MCF 10A (cell line): ENCODE measurements at regions not wholly inside any gene's neighbourhood (a gene's known extent, or its start where the extent isn't known, plus 50 kb on each side); places are given as distances from the start of the nearest gene placed in this dataset.

Source experiments
- BruUV-seq: library from RNA; stranded (reverse); fragments of 400-500 nt; replicated peaks from 2 replicates; lab custom pipeline; 2021; lab: Mats Ljungman, UMichigan
- CTCF ChIA-PET: fragments of 300-600 bp; sonication (Branson Sonifier 250); formaldehyde crosslinking; extraction: SDS; loops from one replicate; lab custom pipeline; 2021; ENCODE audit warnings: antibody characterized with exemption, inconsistent platforms; lab: Yijun Ruan, JAX
- POLR2A ChIA-PET: fragments of 300-600, 350-650 bp; sonication (Branson Sonifier 250); formaldehyde crosslinking; extraction: SDS; loops from one replicate; lab custom pipeline; 2020; ENCODE audit warnings: antibody characterized with exemption, inconsistent platforms; lab: Yijun Ruan, JAX
- DNase-seq: peaks from one replicate; pipeline ENCODE4 v3.0.0-alpha.2; 2018; ENCODE audit not compliant: unreplicated experiment
- H3K27ac Mint-ChIP-seq: one replicate; pipeline ENCODE4 v1.8.0; 2022; ENCODE audit warnings: mild to moderate bottlenecking, low read depth, mixed read lengths; ENCODE audit not compliant: unreplicated experiment
- H3K27me3 Mint-ChIP-seq: one replicate; pipeline ENCODE4 v1.8.0; 2022; ENCODE audit warnings: mixed read lengths; ENCODE audit not compliant: insufficient read depth, unreplicated experiment
- H3K36me3 Mint-ChIP-seq: one replicate; pipeline ENCODE4 v1.8.0; 2022; ENCODE audit warnings: mild to moderate bottlenecking, moderate library complexity, mixed read lengths; ENCODE audit not compliant: insufficient read depth, unreplicated experiment
- H3K4me1 Mint-ChIP-seq: one replicate; pipeline ENCODE4 v1.8.0; 2022; ENCODE audit warnings: mixed read lengths; ENCODE audit not compliant: insufficient read depth, unreplicated experiment
- H3K4me3 Mint-ChIP-seq: one replicate; pipeline ENCODE4 v1.8.0; 2022; ENCODE audit warnings: mild to moderate bottlenecking, moderate library complexity, mixed read lengths; ENCODE audit not compliant: unreplicated experiment
- H3K9me3 Mint-ChIP-seq: one replicate; pipeline ENCODE4 v1.8.0; 2022; ENCODE audit warnings: mixed read lengths; ENCODE audit not compliant: unreplicated experiment
- CTCF ChIP-seq: fragments of 200-600 bp; IDR thresholded peaks from one replicate; pipeline ENCODE4 v1.8.0; 2022; ENCODE audit warnings: antibody characterized with exemption, mild to moderate bottlenecking; ENCODE audit not compliant: unreplicated experiment
- intact Hi-C: fragments of 100-400 bp; cut with micrococcal nuclease; formaldehyde crosslinking; loops from 2 replicates; pipeline ENCODE4 v1.14.1; 2022

DNA sequence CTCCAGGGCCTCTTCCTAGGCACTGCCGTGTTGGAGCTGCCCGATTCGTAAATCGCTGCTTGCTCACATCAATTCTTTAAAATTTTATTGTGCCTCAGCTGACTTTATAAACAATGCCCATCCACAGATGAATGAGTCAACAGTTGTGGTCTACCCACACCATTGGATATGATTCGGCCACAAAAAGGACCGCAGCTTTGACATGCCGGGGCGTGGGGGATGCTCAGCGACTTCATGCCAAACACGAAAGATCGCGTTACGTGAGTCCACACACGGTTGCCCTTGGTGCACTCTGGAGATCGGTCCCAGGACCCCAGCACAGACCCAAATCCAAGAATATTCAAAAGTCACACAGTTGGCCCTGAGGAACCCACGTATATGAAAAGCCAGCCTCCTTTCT lies 195.7 kb downstream of the CTTN start:
- intact Hi-C loops = no loop called here
- Mint-ChIP-seq H3K4me1 (no peaks in the 10 kb centered on the region), H3K36me3 (no peaks in the 10 kb centered on the region), H3K27ac (no peak overlapping the region), H3K4me3 (no peak overlapping the region), H3K27me3 (no peaks in the 10 kb centered on the region), H3K9me3 (peaks cover 35% of the 10 kb centered on the region)
- ChIA-PET POLR2A (no interaction called here), CTCF (interaction anchor here (0.6 kb wide), 1 partner anchor 743 kb away, joined by 3 read pairs; no protein-coding TSS in a partner anchor)
- BruUV-seq = no TSS peak
- no peak for DNase-seq
- no peak for TF ChIP-seq CTCF

- Mint-ChIP-seq H3K27me3 (no peaks in the 10 kb centered on the region), H3K36me3 (no peaks in the 10 kb centered on the region), H3K4me3 (no peak overlapping the region), H3K9me3 (peaks cover 34% of the 10 kb centered on the region), H3K27ac (no peak overlapping the region), H3K4me1 (no peaks in the 10 kb centered on the region)
- BruUV-seq = no TSS peak
- POLR2A ChIA-PET = no interaction called here
- no peak for DNase-seq
- TF ChIP-seq CTCF = no peak
- intact Hi-C loops = no loop called here
- CTCF ChIA-PET = interaction anchor here (0.6 kb wide), 1 partner anchor 742 kb away, joined by 3 read pairs; no protein-coding TSS in a partner anchor
These were observed 196.3 kb downstream of the CTTN start for GRCh38 chr11:70594606-70595005.

DNA sequence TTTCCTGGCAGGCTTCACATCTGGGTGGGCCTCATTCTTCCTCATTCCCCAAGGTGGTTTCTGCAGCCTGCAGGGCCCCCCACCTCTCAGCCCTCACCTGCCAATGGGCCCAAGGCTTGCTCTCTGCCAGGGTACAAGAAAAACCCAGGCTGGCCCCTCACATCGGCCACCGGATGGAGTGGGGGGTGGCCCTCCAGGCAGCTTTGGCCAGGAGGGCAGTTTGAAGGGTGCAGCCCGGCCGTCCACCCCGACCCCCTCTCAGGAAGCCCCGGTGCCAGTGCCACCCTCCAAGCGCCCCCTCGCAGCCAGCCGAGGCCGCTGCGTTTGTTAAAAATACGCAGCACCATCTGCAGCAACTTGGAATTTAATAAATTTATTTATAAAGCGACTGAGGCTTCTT lies 196.7 kb downstream of the CTTN start:
- peaks cover 33% of the 10 kb centered on the region for H3K9me3 Mint-ChIP-seq
- H3K36me3 Mint-ChIP-seq = no peaks in the 10 kb centered on the region
- POLR2A ChIA-PET = no interaction called here
- H3K27me3 Mint-ChIP-seq = no peaks in the 10 kb centered on the region
- CTCF ChIA-PET = no interaction called here
- H3K27ac Mint-ChIP-seq = no peak overlapping the region
- no peaks in the 10 kb centered on the region for H3K4me1 Mint-ChIP-seq
- BruUV-seq = no TSS peak
- H3K4me3 Mint-ChIP-seq = no peak overlapping the region
- intact Hi-C loops = no loop called here
- no peak for DNase-seq
- no peak for TF ChIP-seq CTCF

- Mint-ChIP-seq H3K36me3 (no peaks in the 10 kb centered on the region), H3K27me3 (no peaks in the 10 kb centered on the region), H3K27ac (no peak overlapping the region), H3K9me3 (peaks cover 30% of the 10 kb centered on the region), H3K4me3 (no peak overlapping the region), H3K4me1 (no peaks in the 10 kb centered on the region)
- intact Hi-C loops = no loop called here
- no peak for DNase-seq
- BruUV-seq = no TSS peak
- no peak for TF ChIP-seq CTCF
- ChIA-PET POLR2A (no interaction called here), CTCF (no interaction called here)
These were observed 197.1 kb downstream of the CTTN start for GRCh38 chr11:70595452-70595851.
